CD4-positive, alpha-beta T cell (primary cell): ENCODE measurements at regions not wholly inside any gene's neighbourhood (a gene's known extent, or its start where the extent isn't known, plus 50 kb on each side); places are given as distances from the start of the nearest gene placed in this dataset.
A peak's percentile ranks its signal among the peaks of the same experiment; 100 is the strongest.

Experiments used
- ATAC-seq: fragments of 200-7000 bp; cut with Tn5 transposase; one replicate; pipeline ENCODE4 v1.10.0; 2022; ENCODE audit warnings: mild to moderate bottlenecking; ENCODE audit not compliant: poor library complexity
- CTCF ChIA-PET: fragments of 350-600 bp; sonication (Branson Sonifier 250); formaldehyde crosslinking; loops from one replicate; lab custom pipeline; 2021; ENCODE audit warnings: antibody characterized with exemption, inconsistent platforms; lab: Charles Lee
- POLR2A ChIA-PET: fragments of 350-600 bp; sonication (Branson Sonifier 250); formaldehyde crosslinking; loops from one replicate; lab custom pipeline; 2021; ENCODE audit warnings: antibody characterized with exemption, inconsistent platforms; lab: Charles Lee
- DNase-seq, 14 experiments: peaks; one replicate each; pipeline ENCODE4 v3.0.0-alpha.2; 2013 to 2020; ENCODE audit warnings: mixed read lengths in 2 of 14
- H3K27ac ChIP-seq, 2 donors: one replicate each; pipeline versions ENCODE4 v1.5.1 to v1.7.0; 2013; ENCODE audit warnings: low read length in 2 of 2, low read depth in 1 of 2, mild to moderate bottlenecking in 1 of 2
- H3K27me3 ChIP-seq, 2 experiments: 1 replicate in 1 of 2; 2 replicates in 1 of 2; pipeline versions ENCODE4 v1.6.1 to v1.7.0; 2013; ENCODE audit warnings: low read length in 2 of 2, control low read depth in 1 of 2, mild to moderate bottlenecking in 1 of 2, moderate library complexity in 1 of 2; ENCODE audit not compliant: insufficient read depth in 2 of 2, control insufficient read depth in 1 of 2
- H3K36me3 ChIP-seq: one replicate; pipeline ENCODE4 v1.6.1; 2013; ENCODE audit warnings: low read length, control low read depth; ENCODE audit not compliant: insufficient read depth
- H3K4me1 ChIP-seq: one replicate; pipeline ENCODE4 v1.6.1; 2013; ENCODE audit warnings: low read length, control low read depth; ENCODE audit not compliant: insufficient read depth
- H3K4me3 ChIP-seq: one replicate; pipeline ENCODE4 v1.5.1; 2013; ENCODE audit warnings: mild to moderate bottlenecking, low read length, moderate library complexity
- H3K9me3 ChIP-seq, 2 experiments: 1 replicate in 1 of 2; 2 replicates in 1 of 2; pipeline versions ENCODE4 v1.6.1 to v1.7.0; 2013; ENCODE audit warnings: low read length in 2 of 2, mild to moderate bottlenecking in 2 of 2, control low read depth in 1 of 2, moderate library complexity in 1 of 2; ENCODE audit not compliant: control insufficient read depth in 1 of 2, insufficient read depth in 1 of 2
- H3K27ac Mint-ChIP-seq: one replicate; pipeline ENCODE4 v1.8.0; 2020; ENCODE audit warnings: mixed read lengths
- H3K27me3 Mint-ChIP-seq: one replicate; pipeline ENCODE4 v1.8.0; 2021; ENCODE audit warnings: mixed read lengths
- H3K36me3 Mint-ChIP-seq: one replicate; pipeline ENCODE4 v1.8.0; 2021; ENCODE audit warnings: low read depth, mixed read lengths
- H3K4me1 Mint-ChIP-seq: one replicate; pipeline ENCODE4 v1.8.0; 2021; ENCODE audit warnings: low read depth, mixed read lengths
- H3K4me3 Mint-ChIP-seq: one replicate; pipeline ENCODE4 v1.8.0; 2020; ENCODE audit warnings: mild to moderate bottlenecking, mixed read lengths
- H3K9me3 Mint-ChIP-seq: one replicate; pipeline ENCODE4 v1.8.0; 2020; ENCODE audit warnings: mixed read lengths
- CTCF ChIP-seq: fragments of 200-600 bp; IDR thresholded peaks from one replicate; pipeline ENCODE4 v1.8.0; 2022; ENCODE audit warnings: antibody characterized with exemption, mild to moderate bottlenecking
- intact Hi-C, 2 experiments: fragments of 100-400 bp; cut with DNase I in 1 of 2; cut with micrococcal nuclease in 1 of 2; formaldehyde crosslinking; loops; one replicate each; pipeline versions ENCODE4 v1.15.1 to v1.9.0; 2023 to 2025; cut with DNase I, micrococcal nuclease

- intact Hi-C loops: no loop called here
- CTCF ChIA-PET: interaction anchor here (0.9 kb wide), 1 partner anchor 117 kb away, joined by 3 read pairs; no protein-coding TSS in a partner anchor
- no peak for TF ChIP-seq CTCF
- POLR2A ChIA-PET: interaction anchor here (0.5 to 2.6 kb wide), 14 partner anchors 10 to 819 kb away, joined by 3 to 23 read pairs (median 4); partner anchors contain the start of genes KLHL20 and PRDX6
- Mint-ChIP-seq H3K4me3 (no peak overlapping the region), H3K27ac (peak overlapping the region; percentile 84), H3K4me1 (peaks cover 46% of the 10 kb centered on the region), H3K9me3 (no peaks in the 10 kb centered on the region), H3K27me3 (no peaks in the 10 kb centered on the region), H3K36me3 (no peaks in the 10 kb centered on the region)
- Histone ChIP-seq H3K36me3 (no peaks in the 10 kb centered on the region), H3K4me3 (no peak overlapping the region), H3K9me3 (no peaks in the 10 kb centered on the region), H3K27ac (peak overlapping the region; percentile 5 to 59), H3K4me1 (peaks cover 6% of the 10 kb centered on the region), H3K27me3 (no peaks in the 10 kb centered on the region)
- ATAC-seq (no peak), DNase-seq (no peak)
Measured at GRCh38 chr1:172895761-172896160, 155.0 kb downstream of the TNFSF18 start.

GRCh38 chr1:172897738-172898137 is 153.0 kb downstream of the TNFSF18 start:
- H3K27me3 ChIP-seq: no peaks in the 10 kb centered on the region
- no peak overlapping the region for H3K27ac ChIP-seq
- Mint-ChIP-seq H3K4me3 (no peak overlapping the region), H3K9me3 (no peaks in the 10 kb centered on the region), H3K4me1 (peaks cover 52% of the 10 kb centered on the region), H3K27me3 (no peaks in the 10 kb centered on the region), H3K36me3 (no peaks in the 10 kb centered on the region), H3K27ac (peak overlapping the region; percentile 2)
- no peak for TF ChIP-seq CTCF
- ChIA-PET POLR2A (interaction anchor here (0.9 kb wide), 1 partner anchor 119 kb away, joined by 3 read pairs; no protein-coding TSS in a partner anchor), CTCF (interaction anchor here (1.0 kb wide), 1 partner anchor 11 kb away, joined by 3 read pairs; no protein-coding TSS in a partner anchor)
- H3K4me3 ChIP-seq: no peak overlapping the region
- H3K9me3 ChIP-seq: no peaks in the 10 kb centered on the region
- DNase-seq (no peak), ATAC-seq (no peak)
- peaks cover 6% of the 10 kb centered on the region for H3K4me1 ChIP-seq
- H3K36me3 ChIP-seq: no peaks in the 10 kb centered on the region
- intact Hi-C loops: no loop called here

GRCh38 chr1:172898866-172899265 is 151.9 kb downstream of the TNFSF18 start:
- DNase-seq: no peak
- no peak for ATAC-seq
- Histone ChIP-seq H3K27ac (no peak overlapping the region), H3K36me3 (no peaks in the 10 kb centered on the region), H3K4me3 (no peak overlapping the region), H3K4me1 (peaks cover 6% of the 10 kb centered on the region), H3K27me3 (no peaks in the 10 kb centered on the region), H3K9me3 (no peaks in the 10 kb centered on the region)
- intact Hi-C loops: no loop called here
- H3K4me1 Mint-ChIP-seq: peaks cover 52% of the 10 kb centered on the region
- no peaks in the 10 kb centered on the region for H3K27me3 Mint-ChIP-seq
- H3K4me3 Mint-ChIP-seq: no peak overlapping the region
- H3K36me3 Mint-ChIP-seq: no peaks in the 10 kb centered on the region
- no peak for TF ChIP-seq CTCF
- ChIA-PET CTCF (interaction anchor here (1.0 kb wide), 1 partner anchor 12 kb away, joined by 3 read pairs; no protein-coding TSS in a partner anchor), POLR2A (interaction anchor here (0.9 kb wide), 1 partner anchor 120 kb away, joined by 3 read pairs; no protein-coding TSS in a partner anchor)
- H3K27ac Mint-ChIP-seq: peak overlapping the region; percentile 2
- no peaks in the 10 kb centered on the region for H3K9me3 Mint-ChIP-seq
